ENCODE measurements at regions not wholly inside any gene's neighbourhood (a gene's known extent, or its start where the extent isn't known, plus 50 kb on each side); places are given as distances from the start of the nearest gene placed in this dataset.

DNA sequence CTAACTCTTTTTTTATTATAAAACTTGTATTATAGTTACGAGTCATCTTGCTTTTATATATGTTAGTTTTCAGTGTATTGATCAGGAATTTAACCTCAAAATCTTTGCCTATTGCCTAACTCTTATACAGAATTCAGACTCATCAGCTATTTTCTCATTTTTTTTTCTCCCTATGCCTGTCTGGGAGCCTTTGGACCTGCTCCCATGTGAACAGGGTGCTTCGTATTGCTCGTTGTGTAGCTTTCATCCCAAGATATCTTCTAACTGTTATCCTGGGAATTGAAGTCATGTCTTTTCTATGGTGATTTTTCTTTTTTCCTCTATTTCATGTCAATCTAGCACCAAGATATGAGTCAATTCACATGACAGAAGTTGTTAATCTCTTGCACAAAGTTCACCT is 814.0 kb downstream of the SLC4A3 start:
- TF ChIP-seq, protein P1, sequence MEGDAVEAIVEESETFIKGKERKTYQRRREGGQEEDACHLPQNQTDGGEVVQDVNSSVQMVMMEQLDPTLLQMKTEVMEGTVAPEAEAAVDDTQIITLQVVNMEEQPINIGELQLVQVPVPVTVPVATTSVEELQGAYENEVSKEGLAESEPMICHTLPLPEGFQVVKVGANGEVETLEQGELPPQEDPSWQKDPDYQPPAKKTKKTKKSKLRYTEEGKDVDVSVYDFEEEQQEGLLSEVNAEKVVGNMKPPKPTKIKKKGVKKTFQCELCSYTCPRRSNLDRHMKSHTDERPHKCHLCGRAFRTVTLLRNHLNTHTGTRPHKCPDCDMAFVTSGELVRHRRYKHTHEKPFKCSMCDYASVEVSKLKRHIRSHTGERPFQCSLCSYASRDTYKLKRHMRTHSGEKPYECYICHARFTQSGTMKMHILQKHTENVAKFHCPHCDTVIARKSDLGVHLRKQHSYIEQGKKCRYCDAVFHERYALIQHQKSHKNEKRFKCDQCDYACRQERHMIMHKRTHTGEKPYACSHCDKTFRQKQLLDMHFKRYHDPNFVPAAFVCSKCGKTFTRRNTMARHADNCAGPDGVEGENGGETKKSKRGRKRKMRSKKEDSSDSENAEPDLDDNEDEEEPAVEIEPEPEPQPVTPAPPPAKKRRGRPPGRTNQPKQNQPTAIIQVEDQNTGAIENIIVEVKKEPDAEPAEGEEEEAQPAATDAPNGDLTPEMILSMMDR (IDR thresholded peaks at IDR 0.05), result no peak

DNA sequence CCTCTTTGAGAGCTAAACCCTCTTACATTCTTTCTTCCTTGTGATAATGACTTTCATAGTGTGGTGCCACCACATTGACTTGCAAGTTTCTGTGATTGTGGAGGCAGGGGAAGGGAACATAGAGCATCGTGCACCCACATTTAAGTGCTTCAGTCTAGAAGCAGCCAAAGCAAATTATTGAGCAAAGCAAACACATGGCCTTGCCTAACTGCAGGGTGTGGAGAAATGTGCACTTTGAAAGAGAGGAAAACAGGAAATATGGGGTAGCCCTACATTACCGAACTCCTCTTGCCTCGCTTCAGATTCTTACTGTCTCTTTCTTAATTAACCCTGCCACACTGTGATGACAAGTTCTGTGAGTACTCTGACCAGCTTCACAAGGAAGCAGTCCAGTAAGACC is 814.6 kb downstream of the SLC4A3 start:
- TF ChIP-seq, protein P1 (IDR thresholded peaks at IDR 0.05), result no peak

DNA sequence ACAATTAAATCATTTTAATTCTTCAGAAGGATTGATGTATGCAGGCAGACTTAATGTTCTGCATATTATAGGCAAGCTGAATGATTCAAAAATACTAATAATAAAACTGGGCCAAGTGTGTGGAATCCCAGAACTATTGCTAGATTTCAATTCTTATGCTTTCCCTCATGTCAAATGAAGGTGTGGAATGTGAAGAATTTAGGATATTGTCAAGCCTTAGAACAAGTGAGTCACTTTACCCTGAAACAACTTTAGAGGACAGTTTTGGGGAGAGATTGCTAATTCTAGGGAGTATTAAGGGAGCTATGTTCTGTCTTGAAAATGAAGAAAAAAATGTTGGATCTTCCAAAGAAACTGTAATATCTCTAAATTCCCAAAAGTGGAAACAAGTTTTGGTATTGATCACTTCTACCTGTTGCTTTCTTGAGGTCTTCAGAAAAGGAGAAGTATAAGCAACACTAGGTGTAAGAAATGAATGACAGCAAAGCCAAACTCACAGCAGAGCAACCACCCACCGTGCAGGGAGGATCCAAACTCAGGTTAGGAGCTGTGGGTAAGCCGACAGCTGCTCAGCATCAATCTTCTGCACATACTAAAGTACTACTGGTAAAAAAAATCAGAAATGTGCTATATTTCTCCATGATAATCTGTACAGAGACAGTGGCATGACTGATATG is 818.1 kb downstream of the SLC4A3 start:
- TF ChIP-seq, protein P1 (IDR thresholded peaks at IDR 0.05), result no peak

DNA sequence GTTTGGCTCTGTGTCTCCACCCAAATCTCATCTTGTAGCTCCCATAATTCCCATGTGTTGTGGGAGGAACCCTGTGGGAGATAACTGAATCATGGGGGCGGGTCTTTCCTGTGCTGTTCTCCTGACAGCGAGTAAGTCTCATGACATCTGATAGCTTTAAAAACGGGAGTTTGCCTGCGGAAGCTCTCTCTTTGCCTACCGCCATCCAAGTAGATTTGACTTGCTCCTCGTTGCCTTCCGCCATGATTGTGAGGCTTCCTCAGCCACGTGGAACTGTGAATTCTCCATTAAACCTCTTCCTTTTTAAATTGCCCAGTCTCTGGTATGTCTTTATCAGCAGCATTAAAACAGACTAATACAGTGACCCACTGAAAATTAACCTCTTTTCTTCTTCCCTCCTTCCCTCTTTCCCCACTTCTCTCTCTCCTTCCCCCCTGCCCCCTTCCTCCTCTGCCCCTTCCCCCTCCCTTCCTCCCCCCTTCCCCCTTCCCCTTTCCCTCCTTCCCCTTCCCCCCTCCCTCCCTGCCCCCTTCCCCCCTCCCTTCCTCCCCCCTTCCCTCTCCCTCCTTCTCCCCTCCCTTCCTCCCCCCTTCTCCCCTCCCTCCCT is 818.8 kb downstream of the SLC4A3 start:
- TF ChIP-seq, protein P1 (IDR thresholded peaks at IDR 0.05), result no peak

DNA sequence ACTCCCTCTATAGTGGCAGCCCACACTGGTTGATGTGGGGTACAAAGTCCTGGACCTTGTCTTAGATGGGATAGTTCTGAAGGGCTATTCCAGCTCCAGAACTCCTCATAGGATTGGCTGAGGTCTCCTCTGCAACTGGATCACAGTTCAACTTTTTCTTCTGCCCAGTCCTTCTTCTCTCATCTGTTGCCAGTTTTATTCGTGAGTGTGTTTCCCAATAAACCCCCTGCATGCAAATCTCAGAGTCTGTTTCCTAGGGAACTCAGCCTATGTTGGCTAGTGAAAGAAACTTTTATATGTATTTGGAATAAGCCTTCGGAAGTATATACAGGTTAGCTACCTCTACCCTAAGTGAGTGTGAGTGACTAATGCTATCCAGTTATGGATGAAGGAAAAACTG is 823.4 kb downstream of the SLC4A3 start:
- TF ChIP-seq, protein P1 (IDR thresholded peaks at IDR 0.05), result no peak

DNA sequence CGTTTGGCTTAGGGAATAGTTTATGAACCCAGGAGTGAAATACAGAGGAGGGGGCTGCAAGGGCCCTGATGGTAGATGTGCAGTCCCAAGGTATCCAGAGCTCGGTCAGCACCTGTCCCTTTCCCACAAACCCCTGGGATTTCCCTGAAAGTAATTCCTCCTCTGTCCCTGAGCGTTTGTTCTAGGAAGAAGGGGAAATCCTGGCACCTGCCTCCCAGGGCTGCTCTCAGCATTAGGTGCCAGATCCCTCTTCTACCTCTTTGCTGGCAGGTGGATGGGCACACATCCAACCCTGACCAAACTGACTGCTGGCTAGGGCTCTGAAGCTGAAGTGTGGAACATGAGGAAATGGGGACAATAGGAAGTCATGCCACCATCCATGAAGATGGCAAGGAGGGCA is 824.0 kb downstream of the SLC4A3 start:
- TF ChIP-seq, protein P1 (IDR thresholded peaks at IDR 0.05), result no peak

DNA sequence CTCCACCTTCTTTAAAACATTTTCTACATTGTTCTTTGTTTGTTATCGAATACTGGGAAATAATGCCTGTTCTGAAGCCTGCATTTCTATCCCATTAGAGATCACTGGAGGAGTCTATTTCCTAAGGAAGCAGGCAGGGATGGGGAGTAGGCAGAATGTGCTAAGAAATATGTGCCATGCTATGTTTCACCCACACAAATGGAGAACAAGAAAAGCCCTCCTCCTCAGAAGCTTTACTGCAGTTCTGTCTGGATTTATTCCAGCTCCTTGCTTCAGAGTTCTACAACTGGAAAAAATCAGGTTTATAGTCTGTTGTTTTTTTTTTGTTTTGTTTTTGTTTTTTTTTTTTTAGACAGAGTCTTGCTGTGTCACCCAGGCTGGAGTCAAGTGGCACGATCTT is 825.1 kb downstream of the SLC4A3 start:
- TF ChIP-seq, protein P1 (IDR thresholded peaks at IDR 0.05), result no peak

All from LNCAP (cell line).